IPS DF 6.9 (cell line): ENCODE measurements at regions not wholly inside any gene's neighbourhood (a gene's known extent, or its start where the extent isn't known, plus 50 kb on each side); places are given as distances from the start of the nearest gene placed in this dataset.

Experiments used
- DNase-seq: peaks from one replicate; pipeline ENCODE4 v3.0.0-alpha.2; 2013; ENCODE audit warnings: low read depth, low spot score
- H3K27ac ChIP-seq: one replicate; pipeline ENCODE4 v1.5.1; 2013; ENCODE audit warnings: low read length, control low read depth
- H3K27me3 ChIP-seq: 2 replicates; pipeline ENCODE4 v1.6.1; 2013; ENCODE audit warnings: mild to moderate bottlenecking, low read length; ENCODE audit not compliant: control insufficient read depth, insufficient read depth
- H3K36me3 ChIP-seq: 2 replicates; pipeline ENCODE4 v1.6.1; 2013; ENCODE audit warnings: low read length; ENCODE audit not compliant: control insufficient read depth, insufficient read depth
- H3K4me1 ChIP-seq: 2 replicates; pipeline ENCODE4 v1.6.1; 2013; ENCODE audit warnings: low read length; ENCODE audit not compliant: control insufficient read depth, insufficient read depth
- H3K4me3 ChIP-seq: 2 replicates; pipeline ENCODE4 v1.5.1; 2013; ENCODE audit warnings: mild to moderate bottlenecking, low read length
- H3K9me3 ChIP-seq: 2 replicates; pipeline ENCODE4 v1.6.1; 2013; ENCODE audit warnings: low read length, inconsistent platforms; ENCODE audit not compliant: control insufficient read depth, insufficient read depth
- WGBS: extraction: QIAGEN DNeasy Blood & Tissue Kit; methylation state at CpG from one replicate; pipeline ENCODE4 v1.1.7; 2013; ENCODE audit warnings: mixed read lengths, missing lambda C conversion rate; ENCODE audit not compliant: insufficient read length, insufficient coverage; 5-methylcytosine and 5-hydroxymethylcytosine counted together

DNA sequence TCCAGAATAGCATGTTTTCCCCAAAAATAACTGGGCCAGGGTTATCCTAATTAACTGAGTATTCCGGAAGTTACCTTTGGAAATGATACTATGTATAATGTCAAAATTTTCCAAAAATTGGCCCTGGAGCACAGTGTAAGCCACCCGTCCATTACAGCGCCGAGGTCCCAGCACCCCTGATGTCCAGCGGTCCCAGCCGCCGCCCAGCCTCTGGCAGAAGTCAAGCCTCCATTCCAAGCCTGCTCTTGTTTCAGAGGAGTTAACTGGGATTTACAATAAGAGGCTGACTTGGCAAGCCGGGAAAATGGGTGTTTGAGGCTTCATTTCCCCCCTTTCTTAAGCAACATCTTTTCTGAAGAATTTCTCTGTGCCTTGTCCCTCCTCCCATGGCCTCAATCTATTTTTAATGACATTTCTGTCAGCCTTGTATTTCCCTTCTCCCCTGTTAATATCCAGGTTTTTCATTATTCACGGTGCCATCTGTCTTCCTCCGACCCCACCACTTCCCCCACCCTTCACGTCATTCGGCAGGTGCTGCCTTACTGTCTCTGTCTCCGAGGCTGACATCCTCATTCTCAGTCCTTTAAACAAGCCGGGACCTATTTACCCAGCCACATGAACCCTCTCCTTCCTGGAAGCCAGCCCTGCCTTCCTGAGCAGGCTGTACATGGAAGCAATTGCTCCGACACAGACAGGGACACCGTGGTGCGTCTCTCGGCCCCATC lies 490.9 kb downstream of the NPHP4 start:
- no peaks in the 10 kb centered on the region for H3K4me1 ChIP-seq
- H3K4me3 ChIP-seq: no peak overlapping the region
- H3K27me3 ChIP-seq: no peaks in the 10 kb centered on the region
- DNase-seq: no peak
- H3K36me3 ChIP-seq: no peaks in the 10 kb centered on the region
- WGBS: no CpG with 5 or more reads among the region's 18 CpGs
- H3K9me3 ChIP-seq: no peaks in the 10 kb centered on the region
- H3K27ac ChIP-seq: no peak overlapping the region

DNA sequence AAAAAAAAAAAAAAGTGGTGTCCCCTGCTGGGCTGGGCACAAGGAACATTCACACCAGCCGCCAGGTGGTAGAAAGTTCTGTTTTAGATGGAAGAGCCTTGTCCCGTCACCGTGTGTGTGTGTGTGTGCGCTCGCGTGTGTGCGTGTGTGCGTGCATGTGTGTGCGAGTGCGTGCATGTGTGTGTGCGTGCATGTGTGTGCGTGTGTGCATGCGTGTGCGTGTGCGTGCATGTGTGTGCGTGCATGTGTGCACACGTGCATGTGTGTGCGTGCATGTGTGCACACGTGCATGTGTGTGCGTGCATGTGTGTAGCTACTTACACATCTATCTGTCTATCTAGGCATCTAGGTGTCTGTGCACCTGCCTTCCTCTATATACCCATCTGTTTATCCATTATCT lies 491.7 kb downstream of the NPHP4 start:
- H3K27me3 ChIP-seq: no peaks in the 10 kb centered on the region
- no peaks in the 10 kb centered on the region for H3K9me3 ChIP-seq
- no peak overlapping the region for H3K4me3 ChIP-seq
- H3K36me3 ChIP-seq: no peaks in the 10 kb centered on the region
- no peaks in the 10 kb centered on the region for H3K4me1 ChIP-seq
- DNase-seq: no peak
- no CpG with 5 or more reads among the region's 20 CpGs for WGBS
- H3K27ac ChIP-seq: no peak overlapping the region

DNA sequence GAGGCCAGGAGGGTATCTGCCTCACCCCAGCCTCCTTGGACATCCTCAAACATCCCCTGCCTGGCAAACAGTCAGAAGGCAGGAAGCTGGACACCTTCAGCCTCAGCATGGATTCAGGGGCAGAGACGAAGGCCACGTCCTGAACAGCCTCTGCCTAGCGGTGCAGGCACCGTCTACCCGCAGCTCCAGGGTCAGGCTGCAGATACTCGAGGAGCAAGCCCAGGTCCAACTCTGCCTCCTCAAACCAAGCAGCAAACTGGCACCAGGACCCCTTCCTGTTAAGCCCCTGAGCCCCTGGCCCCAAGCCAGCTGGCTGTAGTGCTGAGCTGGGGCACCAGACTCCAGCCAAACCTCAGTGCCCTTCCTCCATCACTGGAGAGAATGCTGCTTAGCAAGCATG lies 494.7 kb downstream of the NPHP4 start:
- DNase-seq: no peak
- no peaks in the 10 kb centered on the region for H3K4me1 ChIP-seq
- H3K27ac ChIP-seq: no peak overlapping the region
- no peaks in the 10 kb centered on the region; the same call in 1 of the 2 replicates for H3K9me3 ChIP-seq
- H3K36me3 ChIP-seq: no peaks in the 10 kb centered on the region
- no peak overlapping the region for H3K4me3 ChIP-seq
- no CpG with 5 or more reads among the region's 6 CpGs for WGBS
- no peaks in the 10 kb centered on the region for H3K27me3 ChIP-seq

DNA sequence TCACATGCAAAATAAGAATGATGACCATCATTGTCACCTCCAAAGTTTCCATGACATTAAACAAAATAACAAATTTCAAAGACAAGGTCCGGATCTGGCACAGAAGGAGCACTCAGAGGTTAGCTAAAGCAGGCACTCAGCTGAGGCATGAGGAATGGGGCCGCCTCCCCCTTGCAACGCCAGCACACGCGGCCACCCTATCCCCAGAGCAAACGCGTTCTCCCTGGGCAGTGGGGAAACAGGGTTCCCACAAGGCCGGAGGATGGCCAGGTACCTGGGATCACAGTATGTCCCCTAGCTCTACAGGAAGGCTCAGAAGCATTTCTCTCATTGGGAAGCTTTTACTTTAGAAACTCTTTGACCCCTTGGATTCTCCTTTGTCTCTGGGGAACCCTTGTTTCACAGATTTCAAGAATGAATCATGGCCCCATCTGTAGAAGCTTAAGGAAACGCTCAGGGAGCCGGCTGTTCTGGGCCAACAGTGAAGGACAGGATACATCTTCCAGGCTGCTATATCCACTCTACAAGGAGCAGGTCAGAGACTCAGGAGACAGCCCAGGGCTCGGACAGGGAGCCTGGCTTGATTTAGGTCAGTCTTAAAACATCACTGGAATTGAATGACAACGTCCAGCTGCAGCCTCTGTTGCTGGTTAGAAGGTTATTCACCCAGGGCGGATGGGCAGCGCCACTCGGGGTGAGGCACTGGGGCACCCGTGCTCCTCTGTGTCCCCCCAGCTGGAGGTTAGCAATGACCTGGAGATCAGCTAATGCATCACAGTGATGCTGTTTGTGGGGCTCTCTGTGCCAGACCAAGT lies 496.4 kb downstream of the NPHP4 start:
- no peak overlapping the region for H3K27ac ChIP-seq
- WGBS: no CpG with 5 or more reads among the region's 16 CpGs
- H3K27me3 ChIP-seq: no peaks in the 10 kb centered on the region
- H3K4me1 ChIP-seq: no peaks in the 10 kb centered on the region
- H3K4me3 ChIP-seq: no peak overlapping the region
- no peaks in the 10 kb centered on the region for H3K36me3 ChIP-seq
- no peak for DNase-seq
- no peaks in the 10 kb centered on the region; the same call in 1 of the 2 replicates for H3K9me3 ChIP-seq

DNA sequence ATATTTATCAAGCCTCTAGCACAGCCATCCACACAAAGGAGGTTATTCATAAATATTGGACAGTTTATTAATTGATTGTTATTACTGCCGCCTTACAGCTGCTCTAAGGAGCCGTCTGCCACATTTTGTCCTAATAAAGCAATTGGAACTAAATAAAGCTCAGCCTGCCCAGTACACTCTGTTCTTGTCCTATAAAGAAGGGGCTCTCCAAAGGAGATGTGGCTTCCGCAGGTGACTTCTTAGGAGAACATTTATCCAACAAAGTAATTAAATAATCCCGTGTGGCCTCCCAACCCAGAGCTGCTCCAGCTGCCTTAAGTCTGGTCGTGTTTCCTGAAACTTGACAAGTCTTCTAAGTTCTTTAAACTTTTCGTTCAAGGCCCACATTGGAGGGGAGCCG lies 497.7 kb downstream of the NPHP4 start:
- no CpG with 5 or more reads among the region's 7 CpGs for WGBS
- no peaks in the 10 kb centered on the region; the same call in 1 of the 2 replicates for H3K9me3 ChIP-seq
- H3K4me1 ChIP-seq: no peaks in the 10 kb centered on the region
- DNase-seq: no peak
- H3K27me3 ChIP-seq: no peaks in the 10 kb centered on the region; the same call in 1 of the 2 replicates
- H3K36me3 ChIP-seq: no peaks in the 10 kb centered on the region
- no peak overlapping the region for H3K27ac ChIP-seq
- H3K4me3 ChIP-seq: no peak overlapping the region

DNA sequence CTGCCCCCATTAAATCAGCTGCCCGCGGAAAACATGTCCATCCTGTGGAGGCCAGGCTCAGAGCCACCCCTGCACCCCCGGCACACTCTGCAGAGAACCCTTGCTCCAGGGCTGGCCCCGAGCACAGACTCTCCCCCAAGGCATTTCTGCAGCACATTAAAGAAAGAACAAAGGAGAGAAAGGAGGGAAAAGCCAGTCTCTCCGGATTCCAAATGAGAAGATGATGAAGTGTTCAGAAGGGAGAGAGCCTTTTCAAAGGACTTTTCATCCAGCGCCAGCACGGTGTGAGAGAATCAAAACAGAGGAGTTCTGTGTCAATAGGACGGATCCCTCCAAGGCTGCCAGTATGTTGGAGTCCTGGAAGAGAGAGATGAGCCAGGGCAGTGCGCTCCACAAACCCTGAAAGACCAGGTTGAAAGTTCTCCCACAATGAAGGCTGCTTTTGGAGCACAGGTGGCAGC lies 498.3 kb downstream of the NPHP4 start:
- H3K4me3 ChIP-seq: no peak overlapping the region
- H3K27me3 ChIP-seq: no peaks in the 10 kb centered on the region; the same call in 1 of the 2 replicates
- WGBS: no CpG with 5 or more reads among the region's 9 CpGs
- no peak overlapping the region for H3K27ac ChIP-seq
- no peaks in the 10 kb centered on the region for H3K36me3 ChIP-seq
- no peaks in the 10 kb centered on the region for H3K4me1 ChIP-seq
- no peaks in the 10 kb centered on the region; the same call in 1 of the 2 replicates for H3K9me3 ChIP-seq
- DNase-seq: no peak

DNA sequence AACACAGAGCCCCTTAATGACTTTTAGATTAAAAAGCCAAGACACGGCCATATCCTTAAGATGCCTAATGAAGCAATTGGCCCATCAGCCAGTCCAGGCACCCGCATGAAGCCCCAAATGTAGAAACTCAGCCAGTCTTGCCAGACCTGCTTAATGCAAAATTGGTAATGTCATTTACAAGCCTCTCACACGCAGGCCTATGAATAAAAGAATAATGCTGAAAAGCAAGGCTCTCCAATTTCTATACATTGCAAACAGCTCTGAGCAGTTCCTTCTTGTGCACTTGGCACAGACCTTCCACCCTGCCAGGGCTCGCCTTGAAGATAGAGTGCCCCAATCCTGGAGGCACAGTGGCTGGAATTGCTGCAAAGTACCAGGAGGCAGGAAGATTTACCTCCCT lies 498.9 kb downstream of the NPHP4 start:
- Histone ChIP-seq H3K4me1 (no peaks in the 10 kb centered on the region), H3K36me3 (no peaks in the 10 kb centered on the region), H3K27ac (no peak overlapping the region), H3K9me3 (no peaks in the 10 kb centered on the region; the same call in 1 of the 2 replicates), H3K27me3 (no peaks in the 10 kb centered on the region; the same call in 1 of the 2 replicates), H3K4me3 (no peak overlapping the region)
- no CpG with 5 or more reads among the region's 4 CpGs for WGBS
- DNase-seq: no peak

DNA sequence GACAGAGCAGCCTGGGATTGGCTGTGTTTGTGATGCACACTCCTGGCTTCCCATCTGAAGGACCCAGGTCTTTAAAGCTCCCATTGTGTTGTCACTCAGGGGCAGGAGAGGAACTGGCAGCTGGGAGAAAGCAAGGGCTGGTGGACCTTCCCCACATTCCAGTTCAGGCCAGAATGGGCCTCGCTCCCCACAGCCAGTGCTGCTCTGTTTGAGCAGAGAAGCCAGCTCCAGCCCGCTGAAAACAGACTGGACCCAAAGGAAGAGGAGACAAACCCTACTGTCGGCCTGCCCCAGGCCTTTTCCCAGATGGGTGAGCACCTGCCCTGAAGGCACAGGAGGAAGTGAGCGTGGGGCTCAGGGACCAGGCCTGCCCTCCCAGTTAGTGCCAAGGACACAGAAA lies 499.4 kb downstream of the NPHP4 start:
- Histone ChIP-seq H3K9me3 (no peaks in the 10 kb centered on the region; the same call in 1 of the 2 replicates), H3K27me3 (no peaks in the 10 kb centered on the region; the same call in 1 of the 2 replicates), H3K4me1 (no peaks in the 10 kb centered on the region), H3K36me3 (no peaks in the 10 kb centered on the region), H3K4me3 (no peak overlapping the region), H3K27ac (no peak overlapping the region)
- DNase-seq: no peak
- WGBS: no CpG with 5 or more reads among the region's 4 CpGs

DNA sequence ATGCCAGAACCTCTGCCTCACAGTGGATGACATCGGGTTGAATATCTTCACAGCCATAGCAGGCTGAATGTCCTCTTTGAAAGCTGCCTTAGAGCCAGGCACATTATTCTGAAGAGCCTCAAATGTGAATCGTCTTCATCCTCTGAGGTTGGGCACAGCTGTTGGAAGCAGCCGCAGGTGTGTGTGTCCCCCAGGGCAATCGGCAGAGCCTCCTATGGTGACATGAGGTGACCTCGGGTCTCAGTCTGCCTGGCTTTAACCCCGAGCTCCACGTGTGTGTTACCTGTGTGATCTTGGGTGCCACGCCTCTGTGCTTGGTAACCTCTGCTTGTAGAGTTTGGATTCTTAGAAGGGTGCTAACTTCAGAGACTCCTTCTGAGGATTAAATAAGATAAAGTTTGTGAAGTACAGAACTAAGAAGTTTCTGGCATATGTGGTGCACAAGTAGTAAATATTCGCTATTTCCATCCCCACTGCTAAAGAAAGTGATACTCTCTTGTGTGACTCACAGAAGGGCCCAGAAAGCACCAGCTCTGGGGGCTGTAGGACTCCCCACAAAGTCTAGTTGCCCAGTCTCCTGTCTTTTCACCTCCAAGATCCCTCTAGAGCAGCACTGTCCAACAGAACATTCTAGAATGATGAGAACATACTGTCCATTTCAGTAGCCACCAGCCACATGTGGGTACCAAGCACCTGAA lies 500.9 kb downstream of the NPHP4 start:
- no CpG with 5 or more reads among the region's 9 CpGs for WGBS
- peaks cover 3% of the 10 kb centered on the region for H3K9me3 ChIP-seq
- DNase-seq: no peak
- no peak overlapping the region for H3K4me3 ChIP-seq
- no peaks in the 10 kb centered on the region for H3K4me1 ChIP-seq
- H3K27me3 ChIP-seq: no peaks in the 10 kb centered on the region; the same call in 1 of the 2 replicates
- no peak overlapping the region for H3K27ac ChIP-seq
- no peaks in the 10 kb centered on the region for H3K36me3 ChIP-seq

DNA sequence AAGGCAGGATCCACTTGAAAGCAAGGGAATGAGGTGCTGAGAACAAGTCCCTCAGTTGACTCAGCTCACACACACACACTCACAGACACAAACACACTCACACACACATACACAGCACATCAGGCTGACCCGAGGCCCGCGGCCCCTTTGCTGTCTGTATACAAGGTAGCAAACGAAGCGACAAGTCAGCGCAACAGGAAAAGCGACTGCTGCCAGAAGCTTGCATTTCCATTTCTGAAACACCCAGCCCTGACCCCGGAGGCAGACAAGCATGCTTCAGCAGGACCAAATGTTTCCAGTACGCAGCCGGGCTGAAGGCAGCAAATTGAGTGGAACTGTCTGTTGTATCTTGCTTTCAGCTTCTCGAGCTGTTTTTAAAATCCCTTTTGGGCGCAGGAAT lies 501.6 kb downstream of the NPHP4 start:
- H3K4me1 ChIP-seq: no peaks in the 10 kb centered on the region
- H3K27me3 ChIP-seq: no peaks in the 10 kb centered on the region; the same call in 1 of the 2 replicates
- no peak overlapping the region for H3K27ac ChIP-seq
- DNase-seq: no peak
- peaks cover 7% of the 10 kb centered on the region for H3K9me3 ChIP-seq
- H3K36me3 ChIP-seq: no peaks in the 10 kb centered on the region
- H3K4me3 ChIP-seq: no peak overlapping the region
- WGBS: no CpG with 5 or more reads among the region's 12 CpGs
